ENCODE measurements at regions not wholly inside any gene's neighbourhood (a gene's known extent, or its start where the extent isn't known, plus 50 kb on each side); places are given as distances from the start of the nearest gene placed in this dataset.
A peak's percentile ranks its signal among the peaks of the same experiment; 100 is the strongest.

GRCh38 chr1:90486996-90487395 is 230.1 kb downstream of the BARHL2 start:
- no peak for FAIRE-seq

DNA sequence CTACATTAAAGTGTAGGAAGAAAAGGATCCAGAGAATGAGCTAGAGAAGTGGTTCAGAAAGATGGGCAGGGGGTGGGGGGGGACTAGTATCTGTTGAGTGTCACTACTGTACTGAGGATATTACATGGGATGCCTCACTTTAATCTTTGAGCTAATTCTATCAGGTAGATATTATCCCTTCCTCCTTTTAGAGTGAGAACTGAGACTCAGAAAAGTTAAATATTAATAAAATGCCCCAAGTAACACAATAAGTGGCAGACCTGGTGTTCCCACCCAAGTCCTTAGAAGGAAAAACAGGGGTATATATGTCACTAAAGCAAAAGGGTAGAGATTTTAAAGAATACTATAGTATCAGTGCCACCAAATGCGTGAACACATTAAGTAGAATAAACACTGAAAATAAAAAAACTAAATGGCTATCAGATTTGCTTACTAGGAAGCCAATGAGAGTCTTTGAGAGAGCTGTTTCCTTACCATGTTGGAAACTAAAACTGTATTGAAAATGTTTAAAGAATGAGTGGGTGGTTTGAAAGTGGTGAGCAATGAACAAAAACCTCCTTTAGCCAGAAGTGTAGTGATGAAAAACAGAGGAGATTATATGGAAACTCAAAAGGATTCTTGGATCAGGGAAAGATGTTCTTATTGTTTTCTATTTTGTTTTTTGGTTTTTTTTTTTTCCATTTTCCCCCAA is 230.8 kb downstream of the BARHL2 start:
- no peak for FAIRE-seq

DNA sequence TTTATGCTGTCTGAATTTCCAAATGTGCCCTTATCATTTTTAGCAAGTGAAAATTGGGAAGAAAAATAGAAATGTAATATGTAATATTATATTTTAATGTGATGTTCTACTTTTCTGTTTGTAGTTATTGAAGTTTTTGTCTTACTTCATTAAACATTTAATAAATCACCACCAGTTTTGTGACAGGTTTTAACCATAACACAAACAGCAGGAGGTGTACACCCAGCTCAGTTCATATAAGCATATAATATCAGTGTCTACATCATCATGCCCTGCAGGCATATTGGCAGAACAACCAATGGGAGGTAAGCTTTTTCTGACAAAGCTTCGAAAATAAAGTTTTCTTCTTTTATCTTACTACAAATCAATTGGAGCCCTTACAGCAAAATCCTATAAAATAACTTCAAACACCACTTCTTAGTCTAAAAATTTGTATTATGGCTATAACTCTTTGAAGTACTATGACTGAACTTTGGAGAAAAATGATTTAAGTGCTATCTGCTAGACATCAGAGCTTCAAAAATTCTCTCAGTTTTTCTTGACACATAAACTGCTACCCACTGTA is 236.7 kb downstream of the BARHL2 start:
- no peak for FAIRE-seq

DNA sequence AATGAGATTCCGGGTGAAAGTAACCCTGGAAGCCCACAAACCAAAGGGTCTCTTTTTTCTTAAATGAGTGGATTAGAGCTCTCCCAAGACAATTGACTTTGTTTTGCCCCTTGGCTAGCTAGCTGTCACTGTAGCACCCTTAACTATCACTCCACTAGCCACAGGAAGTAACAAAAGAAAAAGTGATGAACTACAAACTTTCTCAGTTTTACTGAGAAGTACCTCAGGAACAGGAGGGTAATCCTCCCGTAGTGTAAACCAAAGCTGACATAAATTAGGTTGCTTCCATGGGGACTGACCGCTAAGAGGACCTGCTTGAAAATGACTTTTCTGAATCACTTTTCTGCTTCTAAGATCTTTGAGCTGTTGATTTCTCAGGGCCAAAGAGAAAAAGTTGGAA is 240.1 kb downstream of the BARHL2 start:
- no peak for FAIRE-seq

GRCh38 chr1:90476411-90476810 is 240.7 kb downstream of the BARHL2 start:
- no peak for FAIRE-seq

GRCh38 chr1:90475631-90476030 is 241.5 kb downstream of the BARHL2 start:
- no peak for FAIRE-seq

DNA sequence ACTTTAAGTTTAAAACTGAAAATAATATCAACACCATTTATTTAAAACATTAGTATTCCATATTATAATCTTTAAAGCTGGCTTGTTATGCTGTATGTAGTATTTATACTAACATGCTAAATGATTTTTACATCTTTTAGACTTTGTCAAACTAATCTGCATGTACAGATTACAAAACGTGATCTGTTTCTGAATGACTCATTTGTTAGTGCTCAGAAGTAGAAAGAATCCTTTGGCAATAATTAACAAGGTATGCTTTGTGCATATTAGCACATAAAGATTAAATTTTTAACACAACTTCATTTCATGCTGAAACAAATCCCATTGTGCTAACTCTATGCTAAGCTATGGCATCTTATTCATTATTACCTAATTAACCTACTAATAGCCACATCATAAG is 242.4 kb downstream of the BARHL2 start:
- FAIRE-seq: no peak

DNA sequence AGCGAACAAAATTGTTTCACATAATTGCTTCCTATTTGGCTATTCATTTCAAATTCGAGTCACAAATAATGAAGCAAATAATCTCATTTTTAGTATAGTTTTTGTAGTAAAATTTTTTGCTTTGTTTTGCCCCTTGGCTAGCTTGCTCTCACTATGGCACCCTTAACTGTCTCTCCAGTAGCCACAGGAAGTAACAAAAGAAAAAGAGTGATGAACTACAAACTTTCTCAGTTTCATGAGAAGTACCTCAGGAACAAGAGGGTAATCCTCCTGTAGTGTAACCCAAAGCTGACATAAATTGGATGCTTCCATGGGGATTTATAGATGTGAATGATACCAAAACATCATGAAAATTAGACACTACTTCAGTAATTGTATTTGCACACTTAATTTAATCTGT is 242.9 kb downstream of the BARHL2 start:
- no peak for FAIRE-seq

GRCh38 chr1:90472775-90473174 is 244.3 kb downstream of the BARHL2 start:
- FAIRE-seq: no peak

DNA sequence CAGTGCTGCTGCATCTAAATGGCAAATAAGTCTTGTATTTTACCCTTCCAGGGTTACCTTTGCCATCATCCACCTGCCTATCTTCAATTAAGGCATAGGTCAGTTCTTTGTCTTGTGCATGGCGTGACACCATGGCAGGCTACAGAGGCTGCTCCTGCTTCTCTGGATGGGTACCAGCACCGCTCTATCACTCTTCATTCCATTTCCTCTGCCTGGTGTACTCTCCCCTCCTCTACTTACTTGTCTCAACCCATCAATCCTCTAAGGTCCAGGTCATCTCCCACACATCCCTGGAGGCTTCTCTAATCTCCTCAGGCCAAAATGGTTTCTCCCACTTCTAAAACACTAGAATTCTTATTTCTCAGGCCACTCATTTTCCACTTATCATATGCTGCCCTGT is 257.5 kb downstream of the BARHL2 start:
- FAIRE-seq: no peak

GRCh38 chr1:90457985-90458384 is 259.1 kb downstream of the BARHL2 start:
- no peak for FAIRE-seq

DNA sequence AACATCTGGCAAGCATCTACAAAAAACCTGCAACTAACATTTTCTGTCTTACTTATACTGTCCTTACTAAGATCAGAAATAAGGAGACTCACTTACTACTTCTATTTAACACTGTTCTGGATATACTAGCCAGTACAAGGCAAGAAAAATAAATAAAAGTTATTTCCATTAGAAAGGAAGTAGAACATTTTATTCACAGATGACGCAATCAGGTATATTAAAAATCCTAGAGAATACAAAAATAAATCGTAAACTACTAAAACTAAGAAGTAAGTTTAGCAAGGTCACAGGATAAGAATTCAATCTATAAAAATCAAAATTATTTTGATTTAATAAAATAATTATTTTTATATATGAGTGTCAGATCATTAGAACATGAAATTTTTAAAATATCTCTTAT is 264.6 kb downstream of the BARHL2 start:
- peak; percentile 87 for FAIRE-seq

DNA sequence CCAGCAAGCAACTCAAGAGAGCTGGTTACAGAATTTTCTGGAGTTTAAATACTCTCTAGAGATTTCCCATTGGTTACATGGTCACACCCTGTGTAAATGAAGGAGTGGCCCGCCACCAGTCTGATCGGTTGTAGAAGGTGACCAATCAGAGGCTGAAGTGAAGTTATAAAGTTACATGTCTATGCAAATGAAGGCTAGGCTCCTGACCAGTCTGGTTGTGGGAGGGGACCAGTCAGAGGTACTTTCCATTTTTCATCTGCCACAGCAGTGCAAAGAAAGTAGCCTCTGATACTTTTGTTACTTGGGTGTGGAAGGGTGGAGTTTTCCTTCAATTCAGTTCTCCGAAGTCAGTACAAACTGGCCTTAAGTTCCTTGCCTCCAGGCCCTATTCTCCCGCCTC is 273.7 kb downstream of the BARHL2 start:
- no peak for FAIRE-seq

DNA sequence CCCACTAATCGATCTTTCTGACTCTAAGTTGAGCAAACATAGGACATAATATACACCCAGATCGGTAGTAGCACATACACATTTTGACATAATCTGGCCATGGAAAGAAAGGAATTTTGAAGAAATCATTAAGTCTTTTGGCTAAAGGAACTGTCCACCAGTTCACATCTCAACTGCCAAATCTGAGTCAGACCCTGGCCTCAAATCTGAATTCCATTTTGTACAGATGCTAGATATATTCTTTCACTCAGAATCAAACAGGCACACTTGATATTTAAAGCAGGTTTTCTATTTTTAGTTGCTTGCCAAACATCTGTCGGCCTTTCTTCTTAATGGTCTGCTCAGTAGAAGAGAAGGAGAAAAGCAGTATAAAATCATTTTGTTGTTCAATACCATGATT is 281.8 kb downstream of the BARHL2 start:
- FAIRE-seq: no peak

DNA sequence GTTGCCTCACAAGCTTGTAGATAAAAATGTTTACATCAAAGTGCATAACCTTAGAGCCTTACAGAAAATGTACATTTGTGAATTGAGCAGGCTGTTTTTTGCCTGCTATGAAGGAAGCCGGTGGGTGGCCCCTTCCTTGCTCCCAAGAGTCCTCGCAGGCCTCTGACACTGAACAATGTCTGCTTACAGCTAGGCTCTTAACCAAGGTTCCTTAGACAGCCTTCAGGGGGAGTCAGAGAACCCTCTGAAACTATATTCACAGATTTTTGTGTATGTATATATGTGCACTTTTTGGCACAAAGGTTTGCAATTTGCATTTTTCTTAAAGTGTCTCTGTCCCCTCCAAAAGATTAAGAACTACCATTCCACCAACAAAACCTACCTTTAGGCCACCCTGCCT is 282.6 kb downstream of the BARHL2 start:
- FAIRE-seq: no peak

- no peak for FAIRE-seq
These were observed 300.0 kb downstream of the BARHL2 start for GRCh38 chr1:90417126-90417525.

GRCh38 chr1:90414201-90414600 is 302.9 kb downstream of the BARHL2 start:
- no peak for FAIRE-seq

DNA sequence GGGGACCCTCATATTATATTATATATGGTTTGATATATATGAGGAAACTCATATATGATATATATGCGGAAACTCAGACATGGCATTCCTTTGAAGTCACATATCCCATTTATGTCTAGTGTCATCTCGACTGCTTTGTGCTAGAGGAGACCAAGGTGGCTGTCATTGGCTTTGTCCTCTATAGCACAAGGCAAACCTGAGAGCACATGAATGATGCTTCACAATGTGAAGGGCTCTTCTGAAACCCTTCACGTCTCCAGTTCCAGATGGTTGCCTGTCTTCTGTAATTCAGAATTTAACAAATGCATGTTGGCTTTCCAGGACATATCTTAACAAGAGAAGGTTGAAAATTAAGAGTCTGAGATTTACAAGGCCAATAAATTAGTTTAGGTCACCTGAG is 303.6 kb downstream of the BARHL2 start:
- no peak for FAIRE-seq

- FAIRE-seq: no peak
These were observed 304.5 kb downstream of the BARHL2 start for GRCh38 chr1:90412563-90412962.

- no peak for FAIRE-seq
These were observed 305.9 kb downstream of the BARHL2 start for GRCh38 chr1:90411185-90411584.

DNA sequence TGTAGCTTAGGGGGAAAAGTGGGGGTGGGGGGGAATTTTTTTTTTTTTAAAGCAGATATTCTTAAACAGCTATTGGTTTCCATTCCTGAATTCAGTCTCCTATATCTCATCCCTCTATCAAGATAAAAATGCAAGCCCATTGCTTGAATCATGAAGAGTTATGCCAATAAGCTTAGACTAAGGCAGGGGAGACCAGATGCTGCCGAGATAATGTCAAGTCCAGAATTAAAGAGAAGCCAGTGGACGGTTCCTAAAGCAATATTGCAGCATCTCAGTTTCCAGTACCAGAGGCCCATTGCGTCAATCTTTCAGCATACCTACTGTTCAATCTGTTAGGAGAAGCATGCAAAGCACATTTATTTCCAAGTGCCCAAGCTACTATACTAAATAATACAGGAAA is 309.4 kb downstream of the BARHL2 start:
- no peak for FAIRE-seq

DNA sequence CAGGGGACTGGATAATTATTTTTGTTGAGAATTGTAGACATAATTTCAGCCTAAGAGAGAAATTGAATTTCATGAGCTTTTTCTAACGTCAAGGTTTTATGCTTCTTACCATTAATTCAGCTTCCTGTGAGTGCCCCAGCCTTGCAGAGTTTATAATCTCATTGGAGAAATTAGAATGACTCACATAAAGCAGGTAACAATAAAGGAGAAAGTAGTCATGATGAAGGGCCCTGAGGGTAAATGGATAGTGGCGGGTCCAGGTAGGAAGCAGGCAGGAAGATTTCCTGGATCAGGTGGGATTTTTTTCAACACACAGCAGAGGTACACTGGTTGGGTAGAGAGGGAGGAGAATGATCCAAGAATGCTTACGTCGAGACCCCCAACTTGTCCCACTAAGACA is 311.4 kb downstream of the BARHL2 start:
- FAIRE-seq: no peak

DNA sequence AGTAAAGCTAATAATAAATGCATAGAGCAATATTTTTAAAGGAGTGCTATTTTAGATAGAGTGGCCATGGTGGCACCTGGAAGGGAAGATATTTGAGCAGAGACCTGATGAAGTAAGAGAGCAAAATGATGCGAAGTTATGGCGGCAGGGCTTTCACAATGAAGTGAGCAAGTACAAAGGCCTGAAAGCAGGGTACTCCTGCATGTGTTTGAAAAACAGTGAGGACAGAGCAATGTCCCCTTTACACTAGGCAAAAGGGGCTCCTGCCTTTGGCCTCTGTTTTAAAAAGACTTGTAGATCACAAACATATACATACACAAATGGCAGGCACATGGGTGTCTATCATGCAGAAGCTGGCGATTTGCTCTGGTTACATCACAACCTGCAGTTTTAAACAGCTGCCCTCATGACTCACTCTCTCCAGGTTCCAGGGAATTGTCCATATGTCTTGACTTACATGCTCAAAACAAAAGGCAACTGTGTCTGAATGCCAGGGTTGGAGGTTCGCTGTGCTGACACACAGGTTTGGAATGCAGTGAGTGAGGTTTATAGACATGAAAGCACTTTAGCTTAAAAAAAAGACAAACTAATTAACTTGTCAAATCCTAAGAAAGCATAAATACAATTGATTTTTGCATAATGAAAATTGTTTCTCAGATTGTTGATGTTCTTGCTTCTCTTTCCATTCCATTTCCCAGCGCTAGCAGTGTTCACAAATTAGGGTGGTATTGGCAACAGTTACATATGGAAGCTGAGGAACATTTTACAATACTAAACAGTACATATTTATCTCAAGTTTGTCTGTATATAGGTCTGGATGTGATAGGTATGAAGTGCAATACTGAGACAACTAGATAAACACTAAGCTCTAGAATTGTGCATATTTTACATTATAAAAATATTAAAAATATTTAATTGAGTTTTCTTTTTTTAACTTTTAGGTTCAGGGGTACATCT is 313.9 kb downstream of the BARHL2 start:
- no peak for FAIRE-seq

DNA sequence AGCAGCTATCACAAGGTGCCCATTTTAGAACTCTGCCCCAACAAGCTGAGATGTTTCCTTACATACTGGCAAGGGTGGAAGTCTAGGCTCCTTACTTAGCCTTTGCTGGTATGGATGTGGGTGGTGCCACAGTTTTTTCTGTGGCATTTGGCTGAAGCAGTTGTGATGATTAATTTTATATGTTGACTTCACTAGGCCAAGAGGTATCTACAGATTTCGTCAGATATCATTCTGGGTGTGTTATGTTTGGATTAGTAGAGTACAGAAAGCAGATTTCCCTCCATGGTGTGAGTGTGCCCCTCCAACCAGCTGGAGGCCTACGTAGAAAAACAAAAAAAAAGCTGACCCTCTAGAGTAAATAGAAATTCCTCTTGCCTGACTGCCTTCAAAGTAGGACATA is 317.0 kb downstream of the BARHL2 start:
- FAIRE-seq: no peak

All from endometrium (tissue), 2 donors.